Prostate gland (tissue), 2 donors: ENCODE measurements at regions not wholly inside any gene's neighbourhood (a gene's known extent, or its start where the extent isn't known, plus 50 kb on each side); places are given as distances from the start of the nearest gene placed in this dataset.

Source experiments
- POLR2AphosphoS5 ChIP-seq: sonication (generic); formaldehyde crosslinking; IDR thresholded peaks from one replicate; pipeline ENCODE4 v1.6.1; 2017; ENCODE audit warnings: antibody characterized with exemption
- TF ChIP-seq, protein P1 (sequence below), 4 experiments: fragments of 200-600 bp in 2 of 4; fragments of 450-650 bp in 2 of 4; sonication (generic) in 2 of 4; IDR thresholded peaks; 1 replicate in 3 of 4; 2 replicates in 1 of 4; pipeline ENCODE4 v1.5.1; 2016 to 2019; ENCODE audit warnings: antibody characterized with exemption in 4 of 4, mild to moderate bottlenecking in 2 of 4, moderate library complexity in 2 of 4

DNA sequence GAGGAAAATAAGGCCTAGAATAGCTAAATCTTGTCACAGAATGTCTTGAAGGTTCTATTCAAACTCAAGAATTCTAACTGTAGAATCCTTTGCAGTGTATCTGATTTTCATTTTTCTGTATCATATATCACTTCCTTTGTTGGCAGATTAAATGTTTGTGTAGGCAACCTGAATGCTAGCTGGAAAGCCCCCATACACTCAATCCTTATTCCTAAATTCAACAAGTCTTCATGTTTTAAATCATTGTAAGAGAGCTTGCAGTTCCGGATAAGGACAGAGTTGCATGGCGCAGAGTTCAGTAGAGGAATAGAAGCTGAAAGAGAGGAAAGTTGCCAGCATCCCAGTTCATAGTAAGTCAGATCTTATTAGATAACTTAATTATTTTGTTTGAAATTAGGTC, 242.0 kb upstream of the SEMA6D start:
- TF ChIP-seq, protein P1, sequence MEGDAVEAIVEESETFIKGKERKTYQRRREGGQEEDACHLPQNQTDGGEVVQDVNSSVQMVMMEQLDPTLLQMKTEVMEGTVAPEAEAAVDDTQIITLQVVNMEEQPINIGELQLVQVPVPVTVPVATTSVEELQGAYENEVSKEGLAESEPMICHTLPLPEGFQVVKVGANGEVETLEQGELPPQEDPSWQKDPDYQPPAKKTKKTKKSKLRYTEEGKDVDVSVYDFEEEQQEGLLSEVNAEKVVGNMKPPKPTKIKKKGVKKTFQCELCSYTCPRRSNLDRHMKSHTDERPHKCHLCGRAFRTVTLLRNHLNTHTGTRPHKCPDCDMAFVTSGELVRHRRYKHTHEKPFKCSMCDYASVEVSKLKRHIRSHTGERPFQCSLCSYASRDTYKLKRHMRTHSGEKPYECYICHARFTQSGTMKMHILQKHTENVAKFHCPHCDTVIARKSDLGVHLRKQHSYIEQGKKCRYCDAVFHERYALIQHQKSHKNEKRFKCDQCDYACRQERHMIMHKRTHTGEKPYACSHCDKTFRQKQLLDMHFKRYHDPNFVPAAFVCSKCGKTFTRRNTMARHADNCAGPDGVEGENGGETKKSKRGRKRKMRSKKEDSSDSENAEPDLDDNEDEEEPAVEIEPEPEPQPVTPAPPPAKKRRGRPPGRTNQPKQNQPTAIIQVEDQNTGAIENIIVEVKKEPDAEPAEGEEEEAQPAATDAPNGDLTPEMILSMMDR (IDR thresholded peaks at IDR 0.05): no peak
- TF ChIP-seq POLR2AphosphoS5: no peak
